NCI-H2196 treated with DMSO at 0.1 percent for 48 hours (cell line): ENCODE measurements at regions not wholly inside any gene's neighbourhood (a gene's known extent, or its start where the extent isn't known, plus 50 kb on each side); places are given as distances from the start of the nearest gene placed in this dataset.

Source experiments
- DNase-seq: peaks from one replicate; lab custom pipeline; 2025; ENCODE audit not compliant: unreplicated experiment; lab: John Stamatoyannopoulos, UW

GRCh38 chr1:17903386-17903785, 148.3 kb downstream of the ACTL8 start:
- peak; percentile 52 for DNase-seq

GRCh38 chr1:17904290-17904689, 149.2 kb downstream of the ACTL8 start:
- no peak for DNase-seq

GRCh38 chr1:17907999-17908398, 152.9 kb downstream of the ACTL8 start:
- no peak for DNase-seq

DNA sequence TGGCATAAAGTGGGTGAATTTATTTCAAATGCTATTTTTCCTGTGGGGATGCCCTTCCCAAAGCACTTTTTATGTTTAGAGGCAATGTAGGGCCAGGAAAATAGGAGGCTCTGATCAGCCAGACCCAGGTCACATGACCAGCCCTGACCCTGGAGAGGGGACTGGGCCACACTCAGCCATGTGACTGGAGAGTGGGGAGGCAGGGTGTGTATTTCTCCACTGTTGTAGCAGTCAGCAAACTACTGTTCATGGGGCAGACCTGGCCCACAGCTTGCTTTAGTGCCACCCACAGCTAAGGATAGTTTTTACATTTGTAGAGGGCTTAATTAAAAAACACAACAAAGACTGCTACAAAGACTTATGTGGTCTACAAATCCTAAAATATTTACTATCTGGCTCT, 153.8 kb downstream of the ACTL8 start:
- no peak for DNase-seq

DNA sequence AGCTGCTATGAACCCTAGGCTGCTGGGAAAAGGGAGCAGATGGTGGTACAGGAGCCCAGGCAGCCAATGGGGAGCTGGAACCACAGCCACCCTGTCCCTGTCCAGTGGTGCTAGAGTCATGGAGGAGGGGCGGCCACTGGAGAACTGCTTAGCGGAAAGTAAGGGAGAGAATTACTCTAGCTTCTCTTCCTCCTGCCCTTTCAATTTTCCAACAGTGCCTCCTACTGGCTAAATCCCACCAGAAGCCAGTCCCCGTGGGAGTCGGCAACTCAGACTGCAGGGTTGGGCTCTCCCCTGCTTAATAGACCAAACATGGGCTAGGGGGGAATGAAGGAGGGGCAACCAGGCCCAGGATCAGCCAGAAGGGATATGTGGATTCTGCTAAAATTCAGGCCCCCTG, 154.5 kb downstream of the ACTL8 start:
- DNase-seq, result no peak

- DNase-seq, result no peak
These were observed 156.7 kb downstream of the ACTL8 start for GRCh38 chr1:17911791-17912190.

DNA sequence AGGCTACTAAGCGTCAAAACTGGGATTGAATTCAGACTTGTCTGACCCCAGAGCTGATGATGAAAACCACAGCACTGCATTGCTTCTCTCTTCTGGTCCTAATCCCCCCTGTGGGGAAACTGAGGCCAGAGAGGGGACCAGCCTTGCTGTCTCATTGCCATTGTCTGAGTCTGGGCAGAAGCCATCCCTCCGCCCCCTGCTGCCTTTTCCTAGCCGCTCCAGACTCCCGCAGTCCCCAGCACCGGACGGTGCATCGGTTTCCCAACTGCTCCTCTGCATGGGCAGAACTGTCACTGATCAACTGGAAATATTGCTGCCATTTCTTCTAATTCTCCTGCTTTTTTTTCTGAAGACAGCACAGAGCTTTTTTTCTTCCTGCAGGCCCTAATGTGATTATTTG, 157.4 kb downstream of the ACTL8 start:
- DNase-seq, result no peak

DNA sequence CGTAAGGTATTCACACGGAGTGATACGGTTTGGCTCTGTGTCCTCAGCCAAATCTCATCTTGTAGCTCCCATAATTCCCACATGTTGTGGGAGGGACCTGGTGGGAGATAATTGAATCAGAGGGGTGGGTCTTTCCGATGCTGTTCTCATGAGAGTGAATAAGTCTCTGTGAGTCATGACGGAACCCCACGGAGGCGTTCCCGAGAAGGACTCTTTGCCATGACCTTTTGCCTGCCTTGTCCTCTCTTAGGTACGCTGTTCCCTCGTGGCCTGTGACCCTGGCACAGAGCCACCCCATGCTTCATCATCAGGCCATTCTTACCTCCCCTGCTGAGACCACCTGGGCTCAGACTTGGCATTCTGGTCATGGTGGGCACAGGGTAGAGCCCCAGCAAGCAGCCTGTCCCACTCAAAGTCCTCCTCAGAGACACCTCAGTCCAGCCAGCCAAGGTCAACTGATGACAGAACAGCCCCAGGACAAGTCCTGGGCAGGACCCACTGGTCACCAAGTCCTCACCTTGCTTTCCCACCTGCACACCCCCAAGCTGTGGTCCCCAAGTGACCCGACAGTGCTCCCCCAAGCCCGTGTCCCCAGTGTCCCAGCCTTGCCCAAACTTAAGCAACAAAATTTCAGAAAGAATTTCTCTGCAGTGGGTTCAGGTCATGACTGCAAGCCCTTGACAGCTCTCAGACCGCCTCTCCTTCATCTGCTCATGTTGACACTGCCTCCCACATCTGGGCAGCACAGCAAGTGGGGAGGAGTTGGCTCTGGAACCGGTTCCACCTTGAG, 158.4 kb downstream of the ACTL8 start:
- DNase-seq, result no peak

DNA sequence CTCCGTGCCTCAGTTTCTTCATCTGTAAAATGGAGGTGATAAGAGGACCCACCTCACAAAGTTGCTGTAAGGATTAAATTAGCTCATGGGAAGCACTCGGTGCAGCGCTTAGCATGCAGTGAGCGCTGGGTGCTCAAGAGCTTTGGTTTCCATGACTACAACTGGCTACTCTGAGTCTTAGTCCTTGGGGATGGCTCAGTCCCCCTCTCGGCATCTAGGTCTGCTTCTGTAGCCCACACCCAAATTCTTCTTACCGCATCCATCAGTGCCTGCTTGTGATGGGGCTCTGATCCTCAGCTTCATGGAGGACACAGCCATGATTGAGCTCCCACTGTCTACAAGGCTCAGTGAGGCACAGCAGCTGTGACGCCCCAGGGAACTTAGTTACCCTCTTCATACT, 159.0 kb downstream of the ACTL8 start:
- DNase-seq, result no peak

GRCh38 chr1:17914987-17915386, 159.9 kb downstream of the ACTL8 start:
- DNase-seq, result no peak

- no peak for DNase-seq
These were observed 160.5 kb downstream of the ACTL8 start for GRCh38 chr1:17915511-17916197.

GRCh38 chr1:17916702-17917101, 161.6 kb downstream of the ACTL8 start:
- no peak for DNase-seq

GRCh38 chr1:17919525-17920439, 164.6 kb downstream of the ACTL8 start:
- DNase-seq, result peak; percentile 28

GRCh38 chr1:17920881-17921640, 165.9 kb downstream of the ACTL8 start:
- DNase-seq, result no peak

DNA sequence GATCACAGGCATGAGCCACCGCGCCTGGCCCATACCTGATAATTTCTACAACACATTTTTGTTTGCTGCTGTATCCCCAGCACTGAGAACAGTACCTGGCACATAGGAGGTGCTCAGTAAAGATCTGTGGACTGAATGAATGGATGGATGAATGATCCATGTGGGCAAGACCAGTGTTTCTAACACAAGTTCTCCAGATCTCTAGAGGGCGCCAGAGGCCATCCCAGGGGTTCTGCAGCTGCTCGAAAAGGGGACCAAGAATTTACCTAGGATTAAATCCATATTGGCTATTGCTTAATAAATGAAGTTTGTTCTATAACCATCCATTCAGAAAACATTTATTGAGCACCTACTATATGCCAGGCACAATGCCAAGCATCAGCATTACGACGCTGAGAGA, 167.7 kb downstream of the ACTL8 start:
- peak; percentile 43 for DNase-seq

- no peak for DNase-seq
These were observed 168.5 kb downstream of the ACTL8 start for GRCh38 chr1:17923666-17924065.

DNA sequence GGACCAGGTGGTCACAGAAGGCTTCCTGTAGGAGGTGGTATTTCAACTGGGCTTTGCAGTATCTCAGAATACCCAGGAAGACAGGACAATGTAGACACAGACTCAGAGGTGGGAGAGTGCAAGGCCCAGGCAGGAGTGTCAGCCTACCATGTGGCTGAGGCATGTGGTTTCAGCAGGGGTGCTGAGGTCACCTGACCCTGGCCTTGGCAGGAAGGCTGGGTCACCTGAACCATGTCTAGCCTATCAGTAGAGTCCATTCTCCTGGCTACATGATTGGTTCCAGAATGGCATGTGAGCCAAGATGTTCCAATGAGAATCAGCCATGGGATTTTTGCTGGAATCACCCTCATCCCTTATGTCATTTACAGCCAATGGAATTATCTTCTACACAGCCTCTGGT, 169.4 kb downstream of the ACTL8 start:
- DNase-seq, result no peak

DNA sequence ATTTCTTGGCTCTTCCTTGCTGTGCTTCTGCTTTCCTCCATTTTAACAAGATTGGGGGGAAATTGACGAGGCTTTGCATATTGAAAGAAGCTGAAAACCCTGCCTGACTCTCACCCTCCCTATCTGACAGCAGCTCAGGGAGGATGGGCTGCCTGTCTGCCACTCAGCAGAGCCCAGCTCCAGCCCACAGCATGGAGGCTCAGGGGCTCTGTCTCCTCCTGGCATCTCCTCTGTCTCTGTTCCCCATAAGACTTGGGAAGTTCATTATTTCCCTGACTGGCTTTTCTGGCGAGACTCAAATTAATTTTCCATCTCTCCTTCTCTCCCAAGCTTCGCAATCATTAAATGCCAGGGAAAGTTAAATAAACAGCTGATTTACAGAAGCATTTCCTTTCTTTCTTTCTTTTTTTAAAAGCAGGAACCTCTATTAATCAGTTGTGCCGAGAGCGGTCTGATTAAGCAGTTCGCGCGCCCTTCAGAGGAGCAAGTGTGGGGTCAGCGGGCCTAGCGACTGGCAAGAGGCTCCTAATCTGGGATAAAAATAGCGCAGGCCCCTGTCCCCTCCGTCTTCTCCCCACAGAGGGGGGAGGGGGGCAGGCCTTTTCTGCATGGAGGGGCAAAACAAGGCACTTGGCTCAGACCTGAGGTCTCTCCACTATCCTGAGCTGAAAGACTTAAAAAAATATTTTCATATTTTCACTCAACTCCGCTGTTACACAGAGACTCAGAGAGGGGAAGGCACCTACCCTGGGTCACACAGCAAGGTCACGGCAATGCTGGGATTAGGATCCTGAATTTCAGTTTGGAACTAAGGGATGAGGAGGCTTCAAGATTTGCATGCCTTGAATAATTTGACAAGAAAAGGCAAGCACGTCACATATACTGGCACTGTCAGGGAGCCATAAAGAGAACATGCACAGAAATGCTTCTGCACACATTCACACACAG, 170.4 kb downstream of the ACTL8 start:
- no peak for DNase-seq

DNA sequence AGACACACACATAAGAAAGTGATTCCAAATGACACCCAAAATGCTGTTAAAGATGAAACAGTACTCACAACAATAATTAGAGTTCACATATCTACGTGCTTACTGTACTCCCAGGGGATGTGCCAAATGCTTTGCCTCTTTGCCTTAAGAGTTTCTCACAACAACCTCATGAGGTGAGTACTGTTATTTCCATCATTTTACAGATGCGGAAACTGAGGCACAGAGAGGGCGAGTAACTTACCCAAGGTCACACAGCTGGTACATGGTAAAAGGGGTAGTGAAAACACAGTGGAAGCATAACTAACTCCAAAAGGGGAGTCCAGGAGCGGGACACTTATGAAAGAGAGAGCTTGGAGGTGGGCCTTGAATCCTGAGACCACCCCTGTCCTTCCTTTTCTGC, 171.8 kb downstream of the ACTL8 start:
- no peak for DNase-seq

DNA sequence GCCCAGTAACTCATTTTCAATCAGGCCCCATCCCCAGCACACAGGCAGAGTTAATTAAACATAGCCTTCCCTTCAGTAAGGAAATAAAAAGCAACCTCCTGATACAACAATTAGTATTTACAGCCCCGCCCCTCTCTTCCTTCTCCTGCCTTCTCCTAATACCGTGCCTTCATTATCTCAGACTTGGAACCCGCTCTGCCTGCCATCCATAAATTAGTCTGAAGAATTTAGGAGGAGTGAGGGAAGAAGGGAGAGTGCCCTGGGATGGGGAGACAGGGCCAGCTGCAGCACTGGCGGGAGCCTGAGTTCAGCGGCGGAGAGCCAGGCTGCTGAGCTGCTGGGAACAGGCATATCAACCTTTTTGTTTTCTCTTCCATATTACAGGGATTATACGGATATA, 172.8 kb downstream of the ACTL8 start:
- no peak for DNase-seq
